ENCODE measurements at regions not wholly inside any gene's neighbourhood (a gene's known extent, or its start where the extent isn't known, plus 50 kb on each side); places are given as distances from the start of the nearest gene placed in this dataset.

- no peak for TF ChIP-seq ZNF274 (IDR thresholded peaks at IDR 0.05; ENCODE audit: low read depth, low read length)
- no peak for TF ChIP-seq YY1 (IDR thresholded peaks at IDR 0.05; ENCODE audit: insufficient read depth, insufficient read length)
- no peak for TF ChIP-seq SUZ12 (IDR thresholded peaks at IDR 0.05; ENCODE audit: extremely low read depth, insufficient read depth, insufficient read length)
These were observed 382.0 kb upstream of the ANO3 start for GRCh38 chr11:25949918-25950317.

All from NT2/D1 (cell line).